BE2C (cell line): ENCODE measurements at regions not wholly inside any gene's neighbourhood (a gene's known extent, or its start where the extent isn't known, plus 50 kb on each side); places are given as distances from the start of the nearest gene placed in this dataset.
"Not testable (repeated sequence)": the region's sequence is repeated elsewhere in the genome, so short reads cannot be mapped to it uniquely, and the experiment has no call there.

Experiments used
- DNase-seq: peaks from one replicate; pipeline ENCODE4 v3.0.0-alpha.2; 2020
- H3K27me3 ChIP-seq: fragments of 250-450 bp; sonication (Bioruptor Pico); 2 replicates; pipeline ENCODE4 v1.5.1; 2020; ENCODE audit warnings: mild to moderate bottlenecking
- H3K36me3 ChIP-seq: fragments of 250-450 bp; sonication (Bioruptor Pico); 2 replicates; pipeline ENCODE4 v1.5.1; 2020; ENCODE audit warnings: mild to moderate bottlenecking
- H3K4me1 ChIP-seq: fragments of 250-450 bp; sonication (Bioruptor Pico); 2 replicates; pipeline ENCODE4 v1.5.1; 2020
- H3K4me3 ChIP-seq: 2 replicates; pipeline ENCODE4 v1.5.1; 2011; ENCODE audit warnings: low read depth, low read length
- H3K9me3 ChIP-seq: fragments of 250-450 bp; sonication (Bioruptor Pico); 2 replicates; pipeline ENCODE4 v1.5.1; 2020
- CTCF ChIP-seq: IDR thresholded peaks from 2 replicates; pipeline ENCODE4 v1.5.1; 2012; ENCODE audit warnings: mild to moderate bottlenecking, low read depth, low read length

DNA sequence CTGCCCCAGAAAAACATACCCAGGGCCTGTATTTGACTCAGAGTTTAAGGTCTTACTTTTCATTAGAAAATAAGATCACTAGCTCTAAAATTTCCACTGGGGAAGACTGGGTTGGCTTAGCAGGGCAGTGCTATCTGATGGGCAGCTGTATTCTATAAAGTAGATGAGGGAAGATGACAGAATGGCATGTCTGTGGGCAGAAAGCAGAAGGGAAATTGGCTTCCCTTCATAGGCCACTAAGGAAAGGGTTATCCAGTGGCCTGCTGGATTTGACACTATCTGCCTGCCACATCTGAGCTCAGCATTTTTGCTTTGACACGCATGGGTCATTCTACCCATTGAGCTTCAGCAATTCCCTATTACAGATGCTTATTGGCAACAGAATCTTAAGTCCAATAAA, 461.3 kb upstream of the RASGRP1 start:
- Histone ChIP-seq H3K4me3 (no peak overlapping the region), H3K36me3 (no peaks in the 10 kb centered on the region), H3K4me1 (no peaks in the 10 kb centered on the region), H3K27me3 (no peaks in the 10 kb centered on the region; the same call in 1 of the 2 replicates), H3K9me3 (no peaks in the 10 kb centered on the region)
- no peak for TF ChIP-seq CTCF
- DNase-seq, result no peak

DNA sequence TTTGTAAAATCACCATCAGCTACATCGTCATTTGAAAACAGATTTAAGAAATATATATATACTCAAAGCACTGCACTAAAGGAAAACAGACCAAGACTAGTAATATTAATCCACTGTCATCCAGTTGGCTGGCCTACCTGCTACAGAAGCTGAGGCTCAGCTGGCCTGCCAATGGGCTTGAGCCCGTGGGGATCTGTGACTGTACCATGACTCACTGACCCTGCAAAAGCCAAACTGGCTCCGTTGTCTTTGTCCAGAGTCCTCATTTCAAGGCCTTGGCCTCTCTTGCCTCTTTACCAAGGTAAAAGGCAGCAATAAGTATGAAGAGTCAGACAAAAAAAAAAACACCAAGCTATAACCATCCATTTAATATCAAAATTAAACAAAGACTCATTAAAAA, 463.5 kb upstream of the RASGRP1 start:
- Histone ChIP-seq H3K36me3 (no peaks in the 10 kb centered on the region), H3K4me1 (no peaks in the 10 kb centered on the region)

GRCh38 chr15:39029741-39030140, 465.1 kb upstream of the RASGRP1 start:
- DNase-seq, result no peak
- Histone ChIP-seq H3K4me3 (no peak overlapping the region), H3K9me3 (no peaks in the 10 kb centered on the region), H3K4me1 (no peaks in the 10 kb centered on the region), H3K27me3 (peaks cover 2% of the 10 kb centered on the region), H3K36me3 (no peaks in the 10 kb centered on the region)
- TF ChIP-seq CTCF, result no peak

More for the DNA sequence above, 463.5 kb upstream of the RASGRP1 start:
- DNase-seq, result no peak
- no peaks in the 10 kb centered on the region; the same call in 1 of the 2 replicates for H3K27me3 ChIP-seq
- TF ChIP-seq CTCF, result no peak
- H3K9me3 ChIP-seq, result no peaks in the 10 kb centered on the region
- H3K4me3 ChIP-seq, result no peak overlapping the region

GRCh38 chr15:39030291-39031070, 465.9 kb upstream of the RASGRP1 start:
- TF ChIP-seq CTCF, result no peak
- Histone ChIP-seq H3K4me1 (no peaks in the 10 kb centered on the region), H3K4me3 (no peak overlapping the region), H3K36me3 (no peaks in the 10 kb centered on the region), H3K9me3 (no peaks in the 10 kb centered on the region), H3K27me3 (peaks cover 2% of the 10 kb centered on the region; the same call in 1 of the 2 replicates)
- DNase-seq, result no peak

GRCh38 chr15:39031596-39031995, 467.0 kb upstream of the RASGRP1 start:
- H3K27me3 ChIP-seq, result peaks cover 2% of the 10 kb centered on the region; the same call in 1 of the 2 replicates
- H3K9me3 ChIP-seq, result no peaks in the 10 kb centered on the region
- no peak for TF ChIP-seq CTCF
- H3K4me3 ChIP-seq, result no peak overlapping the region
- no peaks in the 10 kb centered on the region for H3K36me3 ChIP-seq
- H3K4me1 ChIP-seq, result no peaks in the 10 kb centered on the region
- no peak for DNase-seq

DNA sequence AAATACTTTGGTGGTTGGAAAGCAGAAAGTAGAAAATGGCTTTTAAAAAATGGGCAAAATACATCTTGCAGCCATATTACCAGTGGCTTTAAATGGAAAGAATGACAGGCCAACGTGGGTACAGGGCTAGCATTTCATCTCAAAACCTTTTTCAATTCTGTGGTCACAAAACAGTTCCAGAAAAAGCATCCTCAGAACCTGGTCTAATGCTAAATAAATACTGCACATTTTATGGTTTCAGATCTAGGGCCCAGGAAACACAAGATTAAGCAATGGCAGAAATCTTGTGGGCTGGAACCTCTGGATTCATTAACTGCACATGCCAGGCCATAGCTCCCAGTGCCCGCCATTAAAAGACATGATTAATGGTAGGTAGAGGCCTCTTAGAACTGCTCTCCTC, 470.2 kb upstream of the RASGRP1 start:
- no peak for DNase-seq
- no peaks in the 10 kb centered on the region for H3K9me3 ChIP-seq
- no peaks in the 10 kb centered on the region for H3K36me3 ChIP-seq
- no peak for TF ChIP-seq CTCF
- no peak overlapping the region for H3K4me3 ChIP-seq
- no peaks in the 10 kb centered on the region for H3K4me1 ChIP-seq
- peaks cover 2% of the 10 kb centered on the region; the same call in 1 of the 2 replicates for H3K27me3 ChIP-seq

DNA sequence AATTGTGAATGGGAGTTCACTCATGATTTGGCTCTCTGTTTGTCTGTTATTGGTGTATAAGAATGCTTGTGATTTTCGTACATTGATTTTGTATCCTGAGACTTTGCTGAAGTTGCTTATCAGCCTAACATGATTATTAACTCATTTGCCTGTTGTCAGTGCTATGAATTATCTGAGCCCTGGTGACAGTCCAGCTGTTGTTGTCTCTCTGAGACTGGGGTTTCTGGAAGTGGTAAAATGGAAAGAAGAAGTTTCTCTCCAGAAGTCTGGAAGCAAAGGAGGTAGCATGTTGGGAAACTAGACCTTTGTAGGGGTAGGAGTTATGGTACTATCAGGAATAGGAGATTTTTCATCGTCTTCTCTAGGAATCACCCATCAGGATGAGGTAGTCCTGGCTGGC, 473.0 kb upstream of the RASGRP1 start:
- DNase-seq, H3K36me3 ChIP-seq, H3K27me3 ChIP-seq, H3K9me3 ChIP-seq, H3K4me3 ChIP-seq, H3K4me1 ChIP-seq: not testable (repeated sequence)
